Lung (tissue), 11 donors: ENCODE measurements at regions not wholly inside any gene's neighbourhood (a gene's known extent, or its start where the extent isn't known, plus 50 kb on each side); places are given as distances from the start of the nearest gene placed in this dataset.
A peak's percentile ranks its signal among the peaks of the same experiment; 100 is the strongest.

Experiments used
- ATAC-seq: fragments of 200-7000 bp; cut with Tn5 transposase; one replicate; pipeline ENCODE4 v1.9.1; 2020; ENCODE audit warnings: moderate number of reproducible peaks; ENCODE audit not compliant: insufficient read depth, low FRiP score
- DNase-seq, 3 donors: peaks; one replicate each; pipeline ENCODE4 v3.0.0-alpha.2; 2013 to 2017
- H3K27ac ChIP-seq, 2 donors: one replicate each; pipeline ENCODE4 v1.5.1; 2013; ENCODE audit warnings: mild to moderate bottlenecking in 2 of 2, moderate library complexity in 2 of 2, control low read depth in 1 of 2, inconsistent platforms in 1 of 2, low read depth in 1 of 2, low read length in 1 of 2
- H3K27me3 ChIP-seq, 3 donors: one replicate each; pipeline ENCODE4 v1.5.1; 2013; ENCODE audit warnings: low read length in 2 of 3; ENCODE audit not compliant: control insufficient read depth in 3 of 3, insufficient read depth in 3 of 3
- H3K36me3 ChIP-seq, 4 donors: one replicate each; pipeline ENCODE4 v1.5.1; 2013; ENCODE audit warnings: low read length in 4 of 4, mild to moderate bottlenecking in 1 of 4, moderate library complexity in 1 of 4; ENCODE audit not compliant: control insufficient read depth in 4 of 4, insufficient read depth in 4 of 4
- H3K4me1 ChIP-seq, 5 donors: one replicate each; pipeline ENCODE4 v1.5.1; 2013; ENCODE audit warnings: low read length in 5 of 5, mild to moderate bottlenecking in 2 of 5, moderate library complexity in 1 of 5; ENCODE audit not compliant: control insufficient read depth in 5 of 5, insufficient read depth in 5 of 5
- H3K4me3 ChIP-seq: one replicate; pipeline ENCODE4 v1.5.1; 2013; ENCODE audit warnings: mild to moderate bottlenecking, control low read depth, moderate library complexity
- H3K9ac ChIP-seq, 2 donors: one replicate each; pipeline ENCODE4 v1.5.1; 2013; ENCODE audit warnings: low read length in 2 of 2, control low read depth in 1 of 2; ENCODE audit not compliant: insufficient read depth in 1 of 2
- H3K9me3 ChIP-seq, 4 donors: one replicate each; pipeline ENCODE4 v1.5.1; 2013; ENCODE audit warnings: low read length in 3 of 4, mild to moderate bottlenecking in 1 of 4, moderate library complexity in 1 of 4; ENCODE audit not compliant: control insufficient read depth in 4 of 4, insufficient read depth in 3 of 4
- WGBS, 2 donors: extraction: QIAGEN DNeasy Blood & Tissue Kit; methylation state at CpG; one replicate each; pipeline ENCODE4 v1.1.7; 2013; 5-methylcytosine and 5-hydroxymethylcytosine counted together
- TF ChIP-seq, protein P1 (sequence below): IDR thresholded peaks from 2 replicates; pipeline ENCODE4 v1.5.1; 2012; ENCODE audit warnings: mild to moderate bottlenecking; ENCODE audit errors: control extremely low read depth, extremely low read depth
- donor health status: control.
- donor health status: control.
- donor health status: Bipolar disorder and iron deficiency.
- donor health status: healthy.
- donor health status: DM: yes; HTN: yes; CAD: no.

DNA sequence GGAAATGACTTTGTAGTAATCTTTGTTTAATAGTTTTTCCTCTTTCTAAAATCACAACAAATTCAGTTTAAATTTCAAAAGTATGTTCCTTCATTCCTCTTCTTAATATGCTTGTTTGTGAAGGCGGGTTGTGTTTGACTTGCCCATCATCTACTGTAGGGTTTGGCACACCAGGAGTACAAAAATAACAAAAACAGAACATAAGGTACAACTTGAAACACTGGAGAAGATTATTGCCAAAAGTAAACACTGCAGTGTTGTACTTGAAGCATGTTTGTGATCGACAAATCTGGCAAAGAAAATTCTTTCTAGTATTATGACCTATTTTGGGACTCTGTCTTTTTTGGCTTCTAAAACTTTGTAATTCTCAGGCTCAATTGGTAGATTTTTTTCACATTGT lies 518.6 kb downstream of the SLITRK5 start:
- Histone ChIP-seq H3K27me3 (no peaks in the 10 kb centered on the region), H3K4me3 (no peak overlapping the region), H3K4me1 (no peaks in the 10 kb centered on the region), H3K9ac (no peak overlapping the region), H3K27ac (no peak overlapping the region), H3K9me3 (no peaks in the 10 kb centered on the region), H3K36me3 (no peaks in the 10 kb centered on the region)
- DNase-seq (no peak), ATAC-seq (peak; percentile 34)
- WGBS, 2 donors, result 55 to 59% methylated on average over 2 of the region's 2 CpGs
- TF ChIP-seq, protein P1, sequence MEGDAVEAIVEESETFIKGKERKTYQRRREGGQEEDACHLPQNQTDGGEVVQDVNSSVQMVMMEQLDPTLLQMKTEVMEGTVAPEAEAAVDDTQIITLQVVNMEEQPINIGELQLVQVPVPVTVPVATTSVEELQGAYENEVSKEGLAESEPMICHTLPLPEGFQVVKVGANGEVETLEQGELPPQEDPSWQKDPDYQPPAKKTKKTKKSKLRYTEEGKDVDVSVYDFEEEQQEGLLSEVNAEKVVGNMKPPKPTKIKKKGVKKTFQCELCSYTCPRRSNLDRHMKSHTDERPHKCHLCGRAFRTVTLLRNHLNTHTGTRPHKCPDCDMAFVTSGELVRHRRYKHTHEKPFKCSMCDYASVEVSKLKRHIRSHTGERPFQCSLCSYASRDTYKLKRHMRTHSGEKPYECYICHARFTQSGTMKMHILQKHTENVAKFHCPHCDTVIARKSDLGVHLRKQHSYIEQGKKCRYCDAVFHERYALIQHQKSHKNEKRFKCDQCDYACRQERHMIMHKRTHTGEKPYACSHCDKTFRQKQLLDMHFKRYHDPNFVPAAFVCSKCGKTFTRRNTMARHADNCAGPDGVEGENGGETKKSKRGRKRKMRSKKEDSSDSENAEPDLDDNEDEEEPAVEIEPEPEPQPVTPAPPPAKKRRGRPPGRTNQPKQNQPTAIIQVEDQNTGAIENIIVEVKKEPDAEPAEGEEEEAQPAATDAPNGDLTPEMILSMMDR, result no peak

DNA sequence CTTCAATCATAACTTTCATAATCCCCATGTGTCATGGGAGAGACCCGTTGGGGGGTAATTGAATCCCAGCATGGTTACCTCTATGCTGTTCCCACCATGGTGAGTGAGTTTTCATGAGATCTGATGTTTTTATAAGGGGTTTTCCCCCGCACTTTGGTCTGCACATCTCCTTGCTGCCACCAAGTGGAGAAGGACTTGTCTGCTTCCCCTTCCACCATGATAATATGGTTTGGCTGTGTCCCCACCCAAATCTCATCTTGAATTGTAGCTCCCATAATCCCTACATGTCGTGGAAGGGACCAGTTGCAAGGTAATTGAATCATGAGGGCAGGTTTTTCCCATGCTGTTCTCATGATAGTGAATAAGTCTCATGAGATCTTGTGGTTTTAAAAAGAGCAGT lies 524.9 kb downstream of the SLITRK5 start:
- no peak for ATAC-seq
- H3K27ac ChIP-seq, result no peak overlapping the region
- no peak overlapping the region for H3K4me3 ChIP-seq
- H3K9me3 ChIP-seq, result no peaks in the 10 kb centered on the region
- TF ChIP-seq, protein P1, result no peak
- no peaks in the 10 kb centered on the region for H3K4me1 ChIP-seq
- 82 to 88% methylated on average over 3 of the region's 3 CpGs for WGBS, 2 donors
- no peak overlapping the region for H3K9ac ChIP-seq
- DNase-seq, result no peak
- H3K27me3 ChIP-seq, result no peaks in the 10 kb centered on the region
- no peaks in the 10 kb centered on the region for H3K36me3 ChIP-seq

DNA sequence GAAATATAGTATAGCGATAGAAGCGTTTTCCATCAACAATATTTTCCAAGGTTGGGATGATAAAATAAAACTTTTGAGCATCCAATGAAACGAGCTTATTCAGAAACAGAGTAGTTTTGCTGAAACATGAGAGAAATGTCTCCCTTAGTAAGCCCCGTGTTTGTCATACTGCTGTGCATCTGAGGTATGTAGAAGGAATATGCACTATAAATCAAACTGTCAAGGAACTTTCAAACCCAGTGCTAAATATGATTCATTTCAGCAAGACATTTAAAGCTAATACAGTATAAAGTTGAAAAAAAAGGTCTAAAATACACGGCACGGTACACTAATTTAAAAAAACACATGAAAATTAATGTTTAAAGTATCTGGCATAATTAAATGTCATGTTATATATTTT lies 546.2 kb downstream of the SLITRK5 start:
- whole genome bisulfite sequencing, 2 donors, result 85 to 87% methylated on average over 6 of the region's 6 CpGs
- no peaks in the 10 kb centered on the region for H3K36me3 ChIP-seq
- H3K4me3 ChIP-seq, result no peak overlapping the region
- no peak overlapping the region for H3K27ac ChIP-seq
- H3K4me1 ChIP-seq, result no peaks in the 10 kb centered on the region
- H3K9ac ChIP-seq, result no peak overlapping the region
- H3K9me3 ChIP-seq, result no peaks in the 10 kb centered on the region
- TF ChIP-seq, protein P1, result no peak
- no peak for ATAC-seq
- no peak for DNase-seq
- H3K27me3 ChIP-seq, result no peaks in the 10 kb centered on the region

DNA sequence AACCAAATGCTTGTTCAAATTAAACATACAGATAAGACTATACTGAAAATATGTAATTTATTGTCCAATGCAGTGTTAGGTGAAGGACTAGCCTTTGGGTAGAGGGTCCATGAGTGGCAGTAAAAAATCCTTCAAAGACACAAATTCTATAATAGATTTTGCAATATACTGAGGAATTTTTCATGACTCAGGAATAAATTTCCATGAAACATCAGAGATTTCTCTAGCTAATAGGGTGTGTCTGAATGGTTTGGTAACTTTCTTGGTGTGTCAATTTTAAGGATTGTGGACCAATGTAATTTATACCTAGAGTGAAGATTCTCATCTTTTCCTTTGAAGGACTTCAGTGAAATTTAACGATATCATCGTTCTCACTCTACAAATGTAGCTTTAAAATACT lies 546.7 kb downstream of the SLITRK5 start:
- no peaks in the 10 kb centered on the region for H3K4me1 ChIP-seq
- H3K9ac ChIP-seq, result no peak overlapping the region
- TF ChIP-seq, protein P1, result no peak
- no peak for ATAC-seq
- no peak overlapping the region for H3K4me3 ChIP-seq
- no peaks in the 10 kb centered on the region for H3K9me3 ChIP-seq
- WGBS, 2 donors, result 94 to 97% methylated on average over 2 of the region's 2 CpGs
- no peak for DNase-seq
- no peaks in the 10 kb centered on the region for H3K27me3 ChIP-seq
- no peak overlapping the region for H3K27ac ChIP-seq
- no peaks in the 10 kb centered on the region for H3K36me3 ChIP-seq
